Muscle of arm (tissue), 1 donor: ENCODE measurements at regions not wholly inside any gene's neighbourhood (a gene's known extent, or its start where the extent isn't known, plus 50 kb on each side); places are given as distances from the start of the nearest gene placed in this dataset.
"Not testable (repeated sequence)": the region's sequence is repeated elsewhere in the genome, so short reads cannot be mapped to it uniquely, and the experiment has no call there.

ENCODE experiments used
- DNase-seq: peaks from one replicate; pipeline ENCODE4 v3.0.0-alpha.2; 2013

DNA sequence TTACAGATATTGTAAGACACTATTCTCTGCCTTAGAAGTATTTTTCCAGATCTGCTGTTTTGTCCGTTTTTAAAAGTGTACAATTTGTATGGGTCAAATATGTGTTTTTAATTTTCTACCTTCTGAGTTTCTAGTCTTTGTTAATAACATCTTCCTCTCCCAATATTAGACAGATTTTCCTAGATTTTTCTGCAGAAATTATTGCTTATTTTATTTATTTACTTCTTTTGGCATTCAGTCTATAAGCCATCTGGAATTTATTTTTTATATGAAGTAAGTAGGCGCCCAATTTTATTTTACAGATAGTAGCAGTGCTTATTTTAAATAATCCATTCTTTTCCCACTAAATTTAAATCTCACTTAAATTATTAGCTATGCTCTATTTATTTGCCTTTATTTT lies 103.1 kb upstream of the PLEKHG1 start:
- DNase-seq, result no peak

DNA sequence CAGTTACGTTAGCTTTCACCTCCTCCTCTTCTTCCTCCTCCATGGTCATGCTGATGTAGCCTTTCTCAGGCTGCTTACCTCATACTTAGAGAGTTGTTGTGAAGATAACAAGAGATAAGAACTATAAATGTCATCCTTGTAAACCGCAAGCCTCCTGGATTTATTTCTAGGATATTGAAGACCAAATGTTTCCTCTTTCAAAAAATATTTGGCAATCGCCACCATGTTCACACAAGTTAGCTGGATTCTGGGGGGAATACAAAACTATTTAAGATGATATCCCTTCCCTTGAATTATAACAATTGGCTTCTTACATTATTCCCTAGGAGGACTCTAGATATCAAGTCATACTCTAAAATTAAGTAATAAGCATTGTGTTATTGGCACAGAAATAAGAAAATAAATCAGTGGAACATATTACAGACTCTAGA lies 99.8 kb upstream of the PLEKHG1 start:
- peak; percentile 70 for DNase-seq

GRCh38 chr6:150500568-150500967 lies 99.1 kb upstream of the PLEKHG1 start:
- not testable (repeated sequence) for DNase-seq

DNA sequence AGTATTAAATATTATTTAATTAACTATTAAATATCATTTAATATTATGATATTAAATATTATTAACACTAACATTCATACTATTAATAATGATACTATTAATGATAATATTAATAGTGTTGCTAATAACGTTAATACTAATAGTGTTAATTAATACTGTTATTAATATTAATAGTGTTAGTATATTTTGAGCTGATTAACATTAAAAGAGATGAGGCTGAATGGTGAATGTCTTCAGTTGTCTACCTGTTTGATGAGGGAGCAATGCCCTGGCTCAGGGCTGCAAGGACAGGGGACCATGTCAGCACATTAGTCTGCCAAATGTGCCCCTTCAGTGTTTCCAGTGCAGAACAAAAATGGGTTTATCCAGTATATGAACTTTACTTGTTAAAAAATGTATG lies 96.6 kb upstream of the PLEKHG1 start:
- DNase-seq, result no peak

DNA sequence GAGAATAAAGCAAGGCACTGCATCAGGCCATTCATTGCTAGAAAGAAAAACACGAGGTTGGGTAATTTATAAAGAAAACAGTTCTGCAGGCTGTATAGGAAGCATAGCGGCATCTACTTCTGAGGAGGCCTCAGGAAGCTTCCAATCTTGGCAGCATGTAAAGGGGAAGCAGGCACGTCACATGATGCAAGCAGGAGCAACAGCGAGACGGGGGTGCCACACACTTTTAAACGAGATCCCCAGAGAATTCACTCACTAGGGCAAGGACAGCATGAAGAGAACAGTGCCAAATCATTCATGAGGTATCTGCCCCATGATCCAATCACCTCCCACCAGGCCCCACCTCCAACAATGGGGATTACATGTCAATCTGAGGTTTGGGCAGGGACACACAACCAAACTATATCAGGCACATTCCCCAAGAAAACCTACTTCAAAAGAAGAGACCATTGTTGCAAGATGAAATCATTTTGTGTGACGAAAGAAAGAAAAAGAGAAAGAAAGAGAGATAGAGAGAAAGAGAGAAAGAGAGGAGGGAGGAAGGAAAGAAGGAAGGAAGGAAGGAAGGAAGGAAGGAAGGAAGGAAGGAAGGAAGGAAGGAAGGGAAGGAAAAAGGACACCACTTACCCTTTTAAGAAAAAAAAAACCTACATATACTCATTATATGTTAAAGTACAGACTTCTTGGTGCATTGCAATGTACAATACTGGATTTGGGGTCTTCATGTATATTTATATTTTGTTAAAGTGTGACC lies 95.9 kb upstream of the PLEKHG1 start:
- DNase-seq, result no peak

GRCh38 chr6:150507361-150507760 lies 92.3 kb upstream of the PLEKHG1 start:
- DNase-seq, result not testable (repeated sequence)

DNA sequence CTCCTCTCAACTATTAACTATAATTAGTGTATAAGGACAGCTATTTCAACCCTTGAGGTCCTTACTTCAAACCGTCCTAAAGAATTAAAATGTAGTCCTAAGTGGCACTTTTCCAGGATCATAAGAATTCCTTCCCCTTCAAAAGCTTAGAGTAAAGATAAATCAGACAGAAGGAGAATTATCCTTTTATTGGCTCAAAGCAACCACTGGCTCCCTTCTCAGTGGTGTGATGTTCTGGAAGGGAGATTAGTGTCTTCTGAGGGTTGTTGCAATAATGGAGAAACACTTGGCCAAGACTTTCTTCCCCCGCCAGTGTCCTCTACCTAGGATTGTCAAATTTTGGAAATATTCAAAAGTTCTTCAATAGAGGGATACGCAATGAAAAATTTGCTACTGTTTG lies 89.1 kb upstream of the PLEKHG1 start:
- no peak for DNase-seq

DNA sequence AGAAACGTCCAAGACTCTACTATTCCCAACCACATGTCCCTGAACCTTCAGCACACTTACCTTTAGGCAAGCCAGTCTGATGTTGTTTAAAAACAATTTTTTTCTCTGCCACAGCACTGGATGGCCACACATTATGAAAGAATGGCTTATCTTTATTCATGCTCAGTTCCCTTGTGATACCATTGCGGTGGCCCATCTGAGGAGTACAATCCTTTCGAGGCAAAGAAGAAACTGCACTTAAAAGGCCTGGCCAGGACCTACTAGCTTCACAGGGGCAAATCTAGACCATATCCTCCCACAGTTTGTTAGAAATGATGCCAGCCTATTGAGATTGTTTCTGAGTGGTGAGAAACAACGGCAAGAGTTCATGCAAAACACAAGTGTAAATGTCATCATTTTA lies 88.4 kb upstream of the PLEKHG1 start:
- DNase-seq, result no peak

DNA sequence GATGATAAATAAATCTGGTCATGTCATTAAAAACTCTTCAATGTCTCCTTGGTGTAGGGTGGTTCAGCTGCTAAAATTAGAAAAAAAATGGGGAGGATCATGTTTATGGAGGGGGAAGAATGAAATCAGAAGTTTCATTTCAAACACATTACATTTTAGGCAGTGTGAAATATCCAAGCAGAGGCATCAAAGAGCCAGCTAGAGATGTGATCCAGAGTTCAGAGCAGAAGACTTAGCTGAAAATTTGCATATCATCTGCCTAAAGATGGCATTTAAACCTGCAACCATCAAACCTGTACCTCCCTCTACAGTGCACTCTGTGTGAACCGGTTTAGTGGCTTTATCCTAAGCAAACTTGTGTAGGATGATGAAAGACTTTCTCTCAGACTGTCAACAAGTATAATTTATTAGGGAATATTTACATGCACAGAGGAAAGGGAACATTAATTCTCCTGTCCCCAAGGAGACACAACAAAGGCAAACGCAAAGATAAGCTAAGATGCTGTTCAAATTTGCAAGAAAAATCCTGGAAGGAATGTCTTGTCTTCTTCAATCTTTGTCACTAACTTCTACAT lies 84.8 kb upstream of the PLEKHG1 start:
- no peak for DNase-seq

DNA sequence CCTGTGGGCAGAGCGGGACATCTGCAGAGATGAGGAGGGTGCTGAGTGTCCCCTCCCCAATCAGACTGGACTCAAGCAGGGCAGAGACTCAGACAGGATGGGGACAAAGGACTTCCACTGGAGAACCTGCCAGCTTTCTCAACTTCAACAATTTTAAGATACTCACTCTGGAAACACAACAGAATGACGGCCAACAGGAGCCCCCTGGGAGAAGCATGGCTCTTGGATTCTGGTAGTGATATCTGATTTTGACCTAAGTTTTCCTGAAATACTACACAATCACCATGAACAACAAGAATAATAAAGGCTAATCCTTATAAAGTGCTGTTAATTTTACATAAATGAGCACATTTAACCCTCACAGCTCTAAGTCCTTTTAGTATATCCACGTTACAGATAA lies 83.5 kb upstream of the PLEKHG1 start:
- DNase-seq, result no peak

GRCh38 chr6:150517175-150517574 lies 82.5 kb upstream of the PLEKHG1 start:
- DNase-seq, result no peak

- DNase-seq, result no peak
These were observed 78.2 kb upstream of the PLEKHG1 start for GRCh38 chr6:150521482-150521881.

GRCh38 chr6:150523216-150523615 lies 76.5 kb upstream of the PLEKHG1 start:
- DNase-seq, result not testable (repeated sequence)

DNA sequence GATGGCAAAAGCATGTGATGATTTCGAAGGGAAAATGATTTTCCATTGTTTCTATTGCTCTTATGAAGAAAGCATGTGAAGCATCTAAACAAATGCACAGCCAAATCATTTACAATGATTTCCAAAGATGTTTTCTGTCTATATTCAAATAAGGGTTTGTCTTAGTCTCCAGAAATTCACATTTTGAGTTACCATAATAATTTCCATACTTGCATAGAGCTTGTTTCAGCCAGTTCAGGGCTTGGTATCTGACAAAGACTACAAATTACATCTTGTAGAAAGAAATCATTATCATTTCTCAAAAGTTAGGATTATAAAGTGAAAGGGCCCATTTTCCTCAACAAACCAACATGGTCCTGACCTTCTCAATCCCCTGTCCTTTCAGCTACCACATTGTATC lies 74.4 kb upstream of the PLEKHG1 start:
- DNase-seq, result no peak

- DNase-seq, result no peak
These were observed 72.6 kb upstream of the PLEKHG1 start for GRCh38 chr6:150527100-150527499.

- peak; percentile 58 for DNase-seq
These were observed 70.9 kb upstream of the PLEKHG1 start for GRCh38 chr6:150528648-150529285.

- no peak for DNase-seq
These were observed 70.0 kb upstream of the PLEKHG1 start for GRCh38 chr6:150529646-150530045.

DNA sequence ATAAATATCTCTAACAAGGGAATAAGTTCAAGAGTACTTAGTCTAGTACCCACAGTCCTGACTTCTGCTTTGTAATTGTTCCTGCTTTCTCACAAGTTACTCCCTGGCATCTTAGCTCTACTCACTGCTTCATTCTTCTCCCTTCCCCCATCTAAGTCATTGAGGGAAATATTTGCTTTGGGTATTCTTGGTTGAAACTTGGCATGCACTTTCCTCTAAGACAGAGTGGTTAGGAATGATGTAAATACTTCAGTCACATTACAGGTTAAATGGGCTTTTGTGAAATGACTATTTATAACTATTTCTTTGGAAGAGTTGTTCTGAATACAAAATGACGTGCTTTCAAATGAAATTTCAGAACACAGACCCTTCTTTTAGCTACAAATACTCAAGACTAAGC lies 67.7 kb upstream of the PLEKHG1 start:
- no peak for DNase-seq

GRCh38 chr6:150534553-150534952 lies 65.1 kb upstream of the PLEKHG1 start:
- peak; percentile 82 for DNase-seq

GRCh38 chr6:150535151-150535804 lies 64.4 kb upstream of the PLEKHG1 start:
- DNase-seq, result no peak

- DNase-seq, result no peak
These were observed 63.9 kb upstream of the PLEKHG1 start for GRCh38 chr6:150535818-150536220.

- DNase-seq, result peak; percentile 59
These were observed 62.9 kb upstream of the PLEKHG1 start for GRCh38 chr6:150536835-150537234.

- no peak for DNase-seq
These were observed 62.2 kb upstream of the PLEKHG1 start for GRCh38 chr6:150537491-150537890.
